GM23338 (cell line): ENCODE measurements at regions not wholly inside any gene's neighbourhood (a gene's known extent, or its start where the extent isn't known, plus 50 kb on each side); places are given as distances from the start of the nearest gene placed in this dataset.

Experiments
- ATAC-seq: fragments of 200-7000 bp; cut with Tn5 transposase; 3 replicates; pipeline ENCODE4 v1.9.1; 2020
- DNase-seq: peaks from one replicate; pipeline ENCODE4 v3.0.0-alpha.2; 2015; ENCODE audit warnings: low spot score
- H2AFZ ChIP-seq: fragments of 200-600 bp; sonication (generic); 2 replicates; pipeline ENCODE4 v1.8.0; 2016; ENCODE audit warnings: antibody characterized with exemption, mild to moderate bottlenecking, moderate library complexity
- H3F3A ChIP-seq: fragments of 200-600 bp; sonication (generic); replicated peaks from 2 replicates; pipeline ENCODE4 v1.8.0; 2017; ENCODE audit warnings: antibody characterized with exemption, mixed run types, low read depth
- H3K27ac ChIP-seq: fragments of 200-600 bp; sonication (generic); 2 replicates; pipeline ENCODE4 v1.6.1; 2016; ENCODE audit warnings: low read depth
- H3K27me3 ChIP-seq: fragments of 200-600 bp; sonication (generic); 2 replicates; pipeline ENCODE4 v1.8.0; 2016; ENCODE audit warnings: mild to moderate bottlenecking, mixed run types, moderate library complexity; ENCODE audit not compliant: insufficient read depth
- H3K36me3 ChIP-seq: fragments of 200-600 bp; sonication (generic); 2 replicates; pipeline ENCODE4 v1.8.0; 2016; ENCODE audit warnings: mild to moderate bottlenecking; ENCODE audit not compliant: insufficient read depth
- H3K4me1 ChIP-seq: fragments of 200-600 bp; sonication (generic); 2 replicates; pipeline ENCODE4 v1.8.0; 2016; ENCODE audit warnings: mild to moderate bottlenecking, moderate library complexity; ENCODE audit not compliant: insufficient read depth
- H3K4me2 ChIP-seq: fragments of 200-600 bp; sonication (generic); 2 replicates; pipeline ENCODE4 v1.7.1; 2017; ENCODE audit warnings: mixed run types
- H3K4me3 ChIP-seq: fragments of 200-600 bp; sonication (generic); 2 replicates; pipeline ENCODE4 v1.6.1; 2016; ENCODE audit warnings: mixed run types
- H3K79me2 ChIP-seq: fragments of 200-600 bp; sonication (generic); replicated peaks from 2 replicates; pipeline ENCODE4 v1.8.0; 2017; ENCODE audit warnings: mild to moderate bottlenecking; ENCODE audit not compliant: insufficient read depth
- H3K9me2 ChIP-seq: fragments of 200-600 bp; sonication (generic); 2 replicates; pipeline ENCODE4 v1.8.0; 2017; ENCODE audit not compliant: insufficient read depth
- H4K20me1 ChIP-seq: fragments of 200-600 bp; sonication (generic); replicated peaks from 2 replicates; pipeline ENCODE4 v1.8.0; 2017; ENCODE audit warnings: mild to moderate bottlenecking; ENCODE audit not compliant: insufficient read depth
- H3K27ac Mint-ChIP-seq: 2 replicates; pipeline ENCODE4 v1.8.0; 2020; ENCODE audit warnings: inconsistent platforms, mild to moderate bottlenecking, moderate library complexity, mixed read lengths
- H3K27me3 Mint-ChIP-seq: 3 replicates; pipeline ENCODE4 v1.8.0; 2022; ENCODE audit warnings: low read depth, mild to moderate bottlenecking, moderate library complexity, mixed read lengths, inconsistent platforms; ENCODE audit not compliant: insufficient read depth, poor library complexity
- H3K36me3 Mint-ChIP-seq: 3 replicates; pipeline ENCODE4 v1.8.0; 2021; ENCODE audit warnings: low read depth, mild to moderate bottlenecking, inconsistent platforms, moderate library complexity, mixed read lengths
- H3K4me1 Mint-ChIP-seq: 3 replicates; pipeline ENCODE4 v1.8.0; 2020; ENCODE audit warnings: mild to moderate bottlenecking, inconsistent platforms, mixed read lengths
- H3K4me3 Mint-ChIP-seq: 3 replicates; pipeline ENCODE4 v1.8.0; 2021; ENCODE audit warnings: moderate library complexity, mild to moderate bottlenecking, inconsistent platforms, mixed read lengths
- H3K9me3 Mint-ChIP-seq: 3 replicates; pipeline ENCODE4 v1.8.0; 2020; ENCODE audit warnings: moderate library complexity, mild to moderate bottlenecking, inconsistent platforms, mixed read lengths
- CREB1 ChIP-seq: fragments of 250-450 bp; sonication (Bioruptor Pico); IDR thresholded peaks from 2 replicates; pipeline ENCODE4 v1.5.0; 2020; ENCODE audit warnings: low read depth, mild to moderate bottlenecking, moderate library complexity
- ETS1 ChIP-seq: IDR thresholded peaks from 2 replicates; pipeline ENCODE4 v1.6.1; 2016; ENCODE audit warnings: antibody characterized with exemption
- EZH2phosphoT487 ChIP-seq: fragments of 200-600 bp; sonication (generic); IDR thresholded peaks from one replicate; pipeline ENCODE4 v1.8.1; 2018; ENCODE audit warnings: antibody characterized with exemption; ENCODE audit not compliant: unreplicated experiment
- JUNB ChIP-seq: IDR thresholded peaks from one replicate; pipeline ENCODE4 v1.6.1; 2016; ENCODE audit warnings: antibody characterized with exemption; ENCODE audit not compliant: unreplicated experiment
- NANOG ChIP-seq: IDR thresholded peaks from 2 replicates; pipeline ENCODE4 v1.6.1; 2016; ENCODE audit warnings: antibody characterized with exemption, borderline replicate concordance
- REST ChIP-seq: IDR thresholded peaks from one replicate; pipeline ENCODE4 v1.6.1; 2018; ENCODE audit warnings: antibody characterized with exemption; ENCODE audit not compliant: unreplicated experiment
- STAT1 ChIP-seq: IDR thresholded peaks from one replicate; pipeline ENCODE4 v1.6.1; 2016; ENCODE audit warnings: antibody characterized with exemption; ENCODE audit not compliant: unreplicated experiment
- ZNF331 ChIP-seq: fragments of 250-450 bp; sonication (Bioruptor Pico); IDR thresholded peaks from 2 replicates; pipeline ENCODE4 v1.5.0; 2020; ENCODE audit warnings: low read depth, mild to moderate bottlenecking, moderate library complexity
- ZNF462 ChIP-seq: fragments of 250-450 bp; sonication (Bioruptor Pico); IDR thresholded peaks from 2 replicates; pipeline ENCODE4 v1.5.0; 2020; ENCODE audit warnings: mild to moderate bottlenecking, moderate library complexity

- Histone ChIP-seq H3K79me2 (no peaks in the 10 kb centered on the region), H3K4me2 (no peak overlapping the region), H3K4me3 (no peak overlapping the region), H3K9me2 (no peaks in the 10 kb centered on the region), H3K27me3 (no peaks in the 10 kb centered on the region), H2AFZ (peak overlapping the region; percentile 40; the same call in 1 of the 2 replicates), H3K4me1 (no peaks in the 10 kb centered on the region), H3K36me3 (no peaks in the 10 kb centered on the region), H3K27ac (no peak overlapping the region), H4K20me1 (no peaks in the 10 kb centered on the region), H3F3A (no peaks in the 10 kb centered on the region)
- TF ChIP-seq ETS1 (no peak), REST (no peak), STAT1 (no peak), JUNB (no peak), NANOG (no peak), ZNF331 (CRISPR knock-in tag) (no peak)
- Mint-ChIP-seq H3K27me3 (peaks cover 4% of the 10 kb centered on the region), H3K4me3 (no peak overlapping the region), H3K9me3 (no peaks in the 10 kb centered on the region), H3K4me1 (peaks cover 6% of the 10 kb centered on the region; the same call in 2 of the 3 replicates), H3K36me3 (no peaks in the 10 kb centered on the region), H3K27ac (no peak overlapping the region)
- ATAC-seq (no peak), DNase-seq (no peak)
Measured at GRCh38 chr6:6405997-6406714, 85.7 kb upstream of the F13A1 start.

- no peaks in the 10 kb centered on the region for H3K9me3 Mint-ChIP-seq
- ATAC-seq (no peak), DNase-seq (no peak)
- Histone ChIP-seq H3K27ac (no peak overlapping the region), H4K20me1 (no peaks in the 10 kb centered on the region), H2AFZ (peak overlapping the region; percentile 40; the same call in 1 of the 2 replicates), H3K4me3 (no peak overlapping the region), H3F3A (no peaks in the 10 kb centered on the region), H3K27me3 (no peaks in the 10 kb centered on the region), H3K36me3 (no peaks in the 10 kb centered on the region), H3K4me2 (no peak overlapping the region), H3K79me2 (no peaks in the 10 kb centered on the region), H3K4me1 (no peaks in the 10 kb centered on the region), H3K9me2 (no peaks in the 10 kb centered on the region)
- H3K27ac Mint-ChIP-seq: no peak overlapping the region
- peaks cover 4% of the 10 kb centered on the region for H3K27me3 Mint-ChIP-seq
- peaks cover 6% of the 10 kb centered on the region; the same call in 2 of the 3 replicates for H3K4me1 Mint-ChIP-seq
- no peaks in the 10 kb centered on the region for H3K36me3 Mint-ChIP-seq
- no peak overlapping the region for H3K4me3 Mint-ChIP-seq
- no peak for TF ChIP-seq ETS1
- no peak for TF ChIP-seq CREB1 (CRISPR knock-in tag)
- TF ChIP-seq EZH2phosphoT487: no peak
- no peak for TF ChIP-seq JUNB
- no peak for TF ChIP-seq ZNF331 (CRISPR knock-in tag)
- TF ChIP-seq ZNF462 (CRISPR knock-in tag): no peak
Measured at GRCh38 chr6:6406715-6407070, 86.2 kb upstream of the F13A1 start.
